ENCODE measurements at regions not wholly inside any gene's neighbourhood (a gene's known extent, or its start where the extent isn't known, plus 50 kb on each side); places are given as distances from the start of the nearest gene placed in this dataset.

DNA sequence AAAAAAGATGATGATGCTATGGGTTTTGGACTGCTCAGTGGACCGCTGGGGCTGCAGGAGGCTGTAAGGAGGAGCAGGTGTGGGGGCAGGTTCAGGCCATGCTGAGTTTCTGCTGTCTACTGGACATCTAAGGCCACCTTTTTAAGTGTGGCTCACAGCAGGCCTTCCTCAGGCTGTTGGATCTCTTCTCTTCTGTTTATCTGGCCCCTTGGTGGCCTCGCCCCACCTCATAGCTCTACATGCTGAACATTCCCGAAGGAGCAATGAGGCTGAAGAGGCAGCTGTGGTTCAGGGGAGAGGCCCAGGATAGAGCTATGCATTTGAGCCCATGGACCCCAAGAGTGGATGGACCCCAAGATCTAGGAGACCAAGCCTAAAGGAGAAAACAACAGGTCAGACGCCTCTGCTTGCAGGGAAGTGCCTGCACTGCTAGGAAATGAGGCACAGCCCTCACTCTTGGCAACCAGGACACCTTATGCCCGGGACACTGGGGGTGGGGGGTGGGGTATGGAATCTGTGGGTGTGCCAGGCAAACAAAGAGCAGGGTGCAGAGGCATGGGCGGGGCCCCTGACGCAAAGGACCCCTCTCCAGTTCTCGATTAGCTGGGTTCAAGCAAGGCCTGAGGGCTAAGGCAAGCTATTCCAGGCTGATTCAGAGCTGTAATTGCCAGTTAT, 168.9 kb downstream of the BCOR start:
- TF ChIP-seq, protein P1, sequence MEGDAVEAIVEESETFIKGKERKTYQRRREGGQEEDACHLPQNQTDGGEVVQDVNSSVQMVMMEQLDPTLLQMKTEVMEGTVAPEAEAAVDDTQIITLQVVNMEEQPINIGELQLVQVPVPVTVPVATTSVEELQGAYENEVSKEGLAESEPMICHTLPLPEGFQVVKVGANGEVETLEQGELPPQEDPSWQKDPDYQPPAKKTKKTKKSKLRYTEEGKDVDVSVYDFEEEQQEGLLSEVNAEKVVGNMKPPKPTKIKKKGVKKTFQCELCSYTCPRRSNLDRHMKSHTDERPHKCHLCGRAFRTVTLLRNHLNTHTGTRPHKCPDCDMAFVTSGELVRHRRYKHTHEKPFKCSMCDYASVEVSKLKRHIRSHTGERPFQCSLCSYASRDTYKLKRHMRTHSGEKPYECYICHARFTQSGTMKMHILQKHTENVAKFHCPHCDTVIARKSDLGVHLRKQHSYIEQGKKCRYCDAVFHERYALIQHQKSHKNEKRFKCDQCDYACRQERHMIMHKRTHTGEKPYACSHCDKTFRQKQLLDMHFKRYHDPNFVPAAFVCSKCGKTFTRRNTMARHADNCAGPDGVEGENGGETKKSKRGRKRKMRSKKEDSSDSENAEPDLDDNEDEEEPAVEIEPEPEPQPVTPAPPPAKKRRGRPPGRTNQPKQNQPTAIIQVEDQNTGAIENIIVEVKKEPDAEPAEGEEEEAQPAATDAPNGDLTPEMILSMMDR (IDR thresholded peaks at IDR 0.05; ENCODE audit: low read depth, low read length, poor library complexity, severe bottlenecking), result no peak
- TF ChIP-seq EZH2phosphoT487 (IDR thresholded peaks at IDR 0.05; ENCODE audit: borderline replicate concordance, low read length), result no peak

All from DOHH2 (cell line).